ENCODE measurements at regions not wholly inside any gene's neighbourhood (a gene's known extent, or its start where the extent isn't known, plus 50 kb on each side); places are given as distances from the start of the nearest gene placed in this dataset.
"Not testable (repeated sequence)": the region's sequence is repeated elsewhere in the genome, so short reads cannot be mapped to it uniquely, and the experiment has no call there.

- no peak for DNase-seq
- Histone ChIP-seq H3K36me3 (replicated peaks in 1 of 2; ENCODE audit: control insufficient read depth in 1 of 2, insufficient read depth in 2 of 2, low read length in 1 of 2) (no peaks in the 10 kb centered on the region), H3K27ac (ENCODE audit: low read depth in 2 of 2, low read length in 1 of 2) (no peak overlapping the region), H4K20me1 (ENCODE audit: insufficient read depth) (no peaks in the 10 kb centered on the region), H3K27me3 (ENCODE audit: insufficient read depth) (no peaks in the 10 kb centered on the region), H3K9me3 (no peaks in the 10 kb centered on the region), H3K4me3 (ENCODE audit: low read depth in 2 of 2, low read length in 1 of 2) (no peak overlapping the region), H3K79me2 (ENCODE audit: insufficient read depth) (no peaks in the 10 kb centered on the region), H3K9me2 (no peaks in the 10 kb centered on the region), H3K4me2 (no peak overlapping the region), H3K9ac (no peak overlapping the region), H3F3A (replicated peaks; ENCODE audit: insufficient read depth) (no peaks in the 10 kb centered on the region), H2AFZ (ENCODE audit: low read depth) (no peak overlapping the region), H3K4me1 (ENCODE audit: control insufficient read depth in 1 of 2, insufficient read depth in 2 of 2, low read depth in 1 of 2, low read length in 1 of 2) (peaks cover 0 to 10% of the 10 kb centered on the region in 2 experiments; a peak in 1 of 4 replicates)
- TF ChIP-seq EZH2phosphoT487 (IDR thresholded peaks at IDR 0.05; ENCODE audit: borderline replicate concordance, low read depth), result no peak
- TF ChIP-seq MXI1 (IDR thresholded peaks at IDR 0.05; ENCODE audit: low read depth, low read length), result no peak
- TF ChIP-seq, protein P1, sequence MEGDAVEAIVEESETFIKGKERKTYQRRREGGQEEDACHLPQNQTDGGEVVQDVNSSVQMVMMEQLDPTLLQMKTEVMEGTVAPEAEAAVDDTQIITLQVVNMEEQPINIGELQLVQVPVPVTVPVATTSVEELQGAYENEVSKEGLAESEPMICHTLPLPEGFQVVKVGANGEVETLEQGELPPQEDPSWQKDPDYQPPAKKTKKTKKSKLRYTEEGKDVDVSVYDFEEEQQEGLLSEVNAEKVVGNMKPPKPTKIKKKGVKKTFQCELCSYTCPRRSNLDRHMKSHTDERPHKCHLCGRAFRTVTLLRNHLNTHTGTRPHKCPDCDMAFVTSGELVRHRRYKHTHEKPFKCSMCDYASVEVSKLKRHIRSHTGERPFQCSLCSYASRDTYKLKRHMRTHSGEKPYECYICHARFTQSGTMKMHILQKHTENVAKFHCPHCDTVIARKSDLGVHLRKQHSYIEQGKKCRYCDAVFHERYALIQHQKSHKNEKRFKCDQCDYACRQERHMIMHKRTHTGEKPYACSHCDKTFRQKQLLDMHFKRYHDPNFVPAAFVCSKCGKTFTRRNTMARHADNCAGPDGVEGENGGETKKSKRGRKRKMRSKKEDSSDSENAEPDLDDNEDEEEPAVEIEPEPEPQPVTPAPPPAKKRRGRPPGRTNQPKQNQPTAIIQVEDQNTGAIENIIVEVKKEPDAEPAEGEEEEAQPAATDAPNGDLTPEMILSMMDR (IDR thresholded peaks at IDR 0.05), result no peak
- TF ChIP-seq FOSL2 (IDR thresholded peaks at IDR 0.05; ENCODE audit: borderline replicate concordance, low read depth), result no peak
- TF ChIP-seq RAD21 (IDR thresholded peaks at IDR 0.05; ENCODE audit: low read length), result no peak
- no peak for TF ChIP-seq EP300 (IDR thresholded peaks at IDR 0.05; ENCODE audit: borderline replicate concordance in 1 of 2, low read depth in 1 of 2, low read length in 1 of 2)
- no peak for TF ChIP-seq JUND (IDR thresholded peaks at IDR 0.05)
- no peak for TF ChIP-seq ZBTB33 (IDR thresholded peaks at IDR 0.05; ENCODE audit: borderline replicate concordance, low read depth)
- no peak for TF ChIP-seq RXRA (IDR thresholded peaks at IDR 0.05; ENCODE audit: borderline replicate concordance, low read depth)
- TF ChIP-seq NRF1 (IDR thresholded peaks at IDR 0.05; ENCODE audit: low read depth, low read length), result no peak
- TF ChIP-seq, protein P2, sequence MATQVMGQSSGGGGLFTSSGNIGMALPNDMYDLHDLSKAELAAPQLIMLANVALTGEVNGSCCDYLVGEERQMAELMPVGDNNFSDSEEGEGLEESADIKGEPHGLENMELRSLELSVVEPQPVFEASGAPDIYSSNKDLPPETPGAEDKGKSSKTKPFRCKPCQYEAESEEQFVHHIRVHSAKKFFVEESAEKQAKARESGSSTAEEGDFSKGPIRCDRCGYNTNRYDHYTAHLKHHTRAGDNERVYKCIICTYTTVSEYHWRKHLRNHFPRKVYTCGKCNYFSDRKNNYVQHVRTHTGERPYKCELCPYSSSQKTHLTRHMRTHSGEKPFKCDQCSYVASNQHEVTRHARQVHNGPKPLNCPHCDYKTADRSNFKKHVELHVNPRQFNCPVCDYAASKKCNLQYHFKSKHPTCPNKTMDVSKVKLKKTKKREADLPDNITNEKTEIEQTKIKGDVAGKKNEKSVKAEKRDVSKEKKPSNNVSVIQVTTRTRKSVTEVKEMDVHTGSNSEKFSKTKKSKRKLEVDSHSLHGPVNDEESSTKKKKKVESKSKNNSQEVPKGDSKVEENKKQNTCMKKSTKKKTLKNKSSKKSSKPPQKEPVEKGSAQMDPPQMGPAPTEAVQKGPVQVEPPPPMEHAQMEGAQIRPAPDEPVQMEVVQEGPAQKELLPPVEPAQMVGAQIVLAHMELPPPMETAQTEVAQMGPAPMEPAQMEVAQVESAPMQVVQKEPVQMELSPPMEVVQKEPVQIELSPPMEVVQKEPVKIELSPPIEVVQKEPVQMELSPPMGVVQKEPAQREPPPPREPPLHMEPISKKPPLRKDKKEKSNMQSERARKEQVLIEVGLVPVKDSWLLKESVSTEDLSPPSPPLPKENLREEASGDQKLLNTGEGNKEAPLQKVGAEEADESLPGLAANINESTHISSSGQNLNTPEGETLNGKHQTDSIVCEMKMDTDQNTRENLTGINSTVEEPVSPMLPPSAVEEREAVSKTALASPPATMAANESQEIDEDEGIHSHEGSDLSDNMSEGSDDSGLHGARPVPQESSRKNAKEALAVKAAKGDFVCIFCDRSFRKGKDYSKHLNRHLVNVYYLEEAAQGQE (IDR thresholded peaks at IDR 0.05; ENCODE audit: low read depth, low read length), result no peak
- TF ChIP-seq NFIC (IDR thresholded peaks at IDR 0.05; ENCODE audit: borderline replicate concordance), result no peak
- no peak for TF ChIP-seq USF1 (IDR thresholded peaks at IDR 0.05; ENCODE audit: borderline replicate concordance, low read depth)
- TF ChIP-seq MAX (IDR thresholded peaks at IDR 0.05; ENCODE audit: low read depth), result no peak
- TF ChIP-seq TEAD4 (IDR thresholded peaks at IDR 0.05; ENCODE audit: borderline replicate concordance, insufficient read depth), result no peak
- TF ChIP-seq POLR2AphosphoS5 (IDR thresholded peaks at IDR 0.05; ENCODE audit: low read depth, low read length), result no peak
- no peak for TF ChIP-seq SIN3A (IDR thresholded peaks at IDR 0.05; ENCODE audit: borderline replicate concordance, low read depth, low read length)
- no peak for TF ChIP-seq TCF12 (IDR thresholded peaks at IDR 0.05)
- no peak for TF ChIP-seq MEF2A (IDR thresholded peaks at IDR 0.05; ENCODE audit: borderline replicate concordance, low read depth)
- TF ChIP-seq FOXM1 (IDR thresholded peaks at IDR 0.05; ENCODE audit: low read depth), result no peak
- POLR2A ChIA-PET, result no interaction called here
- CTCF ChIA-PET, result no interaction called here
- WGBS (ENCODE audit: low lambda C conversion rate), result 74% methylated on average over 6 of the region's 9 CpGs
These were observed 122.1 kb downstream of the YIPF5 start for GRCh38 chr5:144048259-144048856.

GRCh38 chr5:144055391-144055790 lies 115.1 kb downstream of the YIPF5 start:
- DNase-seq; H3K9ac ChIP-seq; H3K4me2 ChIP-seq; POLR2A ChIA-PET; H3K27ac ChIP-seq (ENCODE audit: low read depth in 2 of 2, low read length in 1 of 2); H3K36me3 ChIP-seq (replicated peaks in 1 of 2; ENCODE audit: control insufficient read depth in 1 of 2, insufficient read depth in 2 of 2, low read length in 1 of 2); CTCF ChIA-PET; H3K4me1 ChIP-seq (ENCODE audit: control insufficient read depth in 1 of 2, insufficient read depth in 2 of 2, low read depth in 1 of 2, low read length in 1 of 2); H3K9me3 ChIP-seq; H3K4me3 ChIP-seq (ENCODE audit: low read depth in 2 of 2, low read length in 1 of 2); H4K20me1 ChIP-seq (ENCODE audit: insufficient read depth); H3K9me2 ChIP-seq; H3K27me3 ChIP-seq (ENCODE audit: insufficient read depth); H2AFZ ChIP-seq (ENCODE audit: low read depth); H3K79me2 ChIP-seq (ENCODE audit: insufficient read depth); H3F3A ChIP-seq (replicated peaks; ENCODE audit: insufficient read depth): not testable (repeated sequence)
- WGBS (ENCODE audit: low lambda C conversion rate), result 59% methylated on average over 5 of the region's 6 CpGs
